ENCODE measurements at regions not wholly inside any gene's neighbourhood (a gene's known extent, or its start where the extent isn't known, plus 50 kb on each side); places are given as distances from the start of the nearest gene placed in this dataset.

GRCh38 chr17:68190495-68190894 is 57.3 kb upstream of the AMZ2 start:
- TF ChIP-seq, protein P1, sequence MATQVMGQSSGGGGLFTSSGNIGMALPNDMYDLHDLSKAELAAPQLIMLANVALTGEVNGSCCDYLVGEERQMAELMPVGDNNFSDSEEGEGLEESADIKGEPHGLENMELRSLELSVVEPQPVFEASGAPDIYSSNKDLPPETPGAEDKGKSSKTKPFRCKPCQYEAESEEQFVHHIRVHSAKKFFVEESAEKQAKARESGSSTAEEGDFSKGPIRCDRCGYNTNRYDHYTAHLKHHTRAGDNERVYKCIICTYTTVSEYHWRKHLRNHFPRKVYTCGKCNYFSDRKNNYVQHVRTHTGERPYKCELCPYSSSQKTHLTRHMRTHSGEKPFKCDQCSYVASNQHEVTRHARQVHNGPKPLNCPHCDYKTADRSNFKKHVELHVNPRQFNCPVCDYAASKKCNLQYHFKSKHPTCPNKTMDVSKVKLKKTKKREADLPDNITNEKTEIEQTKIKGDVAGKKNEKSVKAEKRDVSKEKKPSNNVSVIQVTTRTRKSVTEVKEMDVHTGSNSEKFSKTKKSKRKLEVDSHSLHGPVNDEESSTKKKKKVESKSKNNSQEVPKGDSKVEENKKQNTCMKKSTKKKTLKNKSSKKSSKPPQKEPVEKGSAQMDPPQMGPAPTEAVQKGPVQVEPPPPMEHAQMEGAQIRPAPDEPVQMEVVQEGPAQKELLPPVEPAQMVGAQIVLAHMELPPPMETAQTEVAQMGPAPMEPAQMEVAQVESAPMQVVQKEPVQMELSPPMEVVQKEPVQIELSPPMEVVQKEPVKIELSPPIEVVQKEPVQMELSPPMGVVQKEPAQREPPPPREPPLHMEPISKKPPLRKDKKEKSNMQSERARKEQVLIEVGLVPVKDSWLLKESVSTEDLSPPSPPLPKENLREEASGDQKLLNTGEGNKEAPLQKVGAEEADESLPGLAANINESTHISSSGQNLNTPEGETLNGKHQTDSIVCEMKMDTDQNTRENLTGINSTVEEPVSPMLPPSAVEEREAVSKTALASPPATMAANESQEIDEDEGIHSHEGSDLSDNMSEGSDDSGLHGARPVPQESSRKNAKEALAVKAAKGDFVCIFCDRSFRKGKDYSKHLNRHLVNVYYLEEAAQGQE (IDR thresholded peaks at IDR 0.05; ENCODE audit: insufficient replicate concordance, low read depth): no peak
- TF ChIP-seq GABPA (IDR thresholded peaks at IDR 0.05; ENCODE audit: low read depth): no peak
- TF ChIP-seq CTCF (IDR thresholded peaks at IDR 0.05; ENCODE audit: insufficient read depth, low read length): no peak
- TF ChIP-seq POLR2AphosphoS5 (IDR thresholded peaks at IDR 0.05; ENCODE audit: low read depth): no peak

All from HL-60 (cell line).